Endothelial cell of umbilical vein (primary cell): ENCODE measurements at regions not wholly inside any gene's neighbourhood (a gene's known extent, or its start where the extent isn't known, plus 50 kb on each side); places are given as distances from the start of the nearest gene placed in this dataset.

Experiments
- BruUV-seq: library from RNA; stranded (reverse); fragments of 400-500 nt; replicated peaks from 2 replicates; lab custom pipeline; 2021; lab: Mats Ljungman, UMichigan
- CTCF ChIA-PET: fragments of 300-600, 350-600 bp; sonication (Branson Sonifier 250); formaldehyde crosslinking; loops from one replicate; lab custom pipeline; 2021; ENCODE audit warnings: antibody characterized with exemption, inconsistent platforms; lab: Charles Lee
- POLR2A ChIA-PET: fragments of 300-600, 350-600 bp; sonication (Branson Sonifier 250); formaldehyde crosslinking; loops from one replicate; lab custom pipeline; 2021; ENCODE audit warnings: antibody characterized with exemption, inconsistent platforms; lab: Charles Lee
- DNase-seq: peaks from one replicate; pipeline ENCODE4 v3.0.0-alpha.2; 2011; ENCODE audit warnings: low read depth, low spot score
- FAIRE-seq: peaks from 2 replicates; lab custom pipeline; 2011; peaks lifted over from hg19 to GRCh38; lab: Jason Lieb, UNC
- H2AFZ ChIP-seq: 2 replicates; pipeline ENCODE4 v1.6.0; 2012; ENCODE audit warnings: low read depth, low read length, control low read depth, inconsistent platforms
- H3K27ac ChIP-seq: 2 replicates; pipeline ENCODE4 v1.5.1; 2011; ENCODE audit warnings: low read depth, mild to moderate bottlenecking, control low read depth, low read length, moderate library complexity; ENCODE audit not compliant: insufficient read depth
- H3K27me3 ChIP-seq, 2 experiments: 2 replicates each; pipeline versions ENCODE4 v1.6.0 to v1.6.1; 2011; ENCODE audit warnings: low read length in 2 of 2, mixed read lengths in 1 of 2; ENCODE audit not compliant: control insufficient read depth in 2 of 2, insufficient read depth in 2 of 2
- H3K36me3 ChIP-seq, 2 experiments: 2 replicates in 1 of 2; 3 replicates in 1 of 2; pipeline ENCODE4 v1.5.1; 2011; ENCODE audit warnings: low read length in 2 of 2, mild to moderate bottlenecking in 1 of 2, moderate library complexity in 1 of 2; ENCODE audit not compliant: control insufficient read depth in 2 of 2, insufficient read depth in 2 of 2; ENCODE audit errors: extremely low read depth in 1 of 2
- H3K4me1 ChIP-seq: 3 replicates; pipeline ENCODE4 v1.5.1; 2011; ENCODE audit warnings: mild to moderate bottlenecking, low read length; ENCODE audit not compliant: control insufficient read depth, insufficient read depth; ENCODE audit errors: extremely low read depth
- H3K4me2 ChIP-seq: 2 replicates; pipeline ENCODE4 v1.6.1; 2011; ENCODE audit warnings: low read length, control low read depth, mixed read lengths; ENCODE audit not compliant: insufficient read depth
- H3K4me3 ChIP-seq, 3 experiments: fragments of 200-600 bp in 1 of 3; sonication (generic), shearing (Covaris generic) in 1 of 3; replicated peaks in 1 of 3; 2 replicates each; pipeline ENCODE4 v1.5.1; 2011 to 2016; ENCODE audit warnings: control low read depth in 3 of 3, low read length in 3 of 3, mild to moderate bottlenecking in 2 of 3, inconsistent platforms in 1 of 3, low read depth in 1 of 3, moderate library complexity in 1 of 3; ENCODE audit not compliant: insufficient read depth in 1 of 3
- H3K79me2 ChIP-seq: 2 replicates; pipeline ENCODE4 v1.6.0; 2012; ENCODE audit warnings: low read length, inconsistent platforms; ENCODE audit not compliant: control insufficient read depth, insufficient read depth
- H3K9ac ChIP-seq: replicated peaks from 2 replicates; pipeline ENCODE3; 2011; ENCODE audit warnings: low read length, control low read depth; ENCODE audit not compliant: insufficient read depth; ENCODE audit errors: extremely low read depth
- H3K9me1 ChIP-seq: replicated peaks from 3 replicates; pipeline ENCODE4 v1.6.0; 2011; ENCODE audit warnings: mild to moderate bottlenecking, low read length; ENCODE audit not compliant: control insufficient read depth, insufficient read depth; ENCODE audit errors: extremely low read depth
- H3K9me3 ChIP-seq: replicated peaks from 2 replicates; pipeline ENCODE4 v1.5.1; 2012; ENCODE audit warnings: low read length, inconsistent platforms; ENCODE audit not compliant: control insufficient read depth, insufficient read depth
- H4K20me1 ChIP-seq: replicated peaks from 2 replicates; pipeline ENCODE3; 2011; ENCODE audit warnings: mild to moderate bottlenecking, low read length; ENCODE audit not compliant: control insufficient read depth, insufficient read depth; ENCODE audit errors: extremely low read depth
- EZH2 ChIP-seq: IDR thresholded peaks from 2 replicates; pipeline ENCODE4 v1.6.1; 2012; ENCODE audit warnings: borderline replicate concordance, low read depth, mild to moderate bottlenecking, moderate library complexity, low read length, inconsistent platforms; ENCODE audit not compliant: severe bottlenecking
- FOS ChIP-seq: IDR thresholded peaks from 2 replicates; pipeline ENCODE4 v1.6.1; 2011; ENCODE audit warnings: mild to moderate bottlenecking, low read length, moderate library complexity, borderline replicate concordance; ENCODE audit not compliant: insufficient read depth
- GATA2 ChIP-seq: IDR thresholded peaks from 2 replicates; pipeline ENCODE4 v1.7.0; 2011; ENCODE audit warnings: low read depth, mild to moderate bottlenecking, moderate library complexity, mixed read lengths, low read length; ENCODE audit not compliant: insufficient read length, insufficient read depth
- JUN ChIP-seq: IDR thresholded peaks from 2 replicates; pipeline ENCODE4 v1.6.1; 2011; ENCODE audit warnings: borderline replicate concordance, low read depth; ENCODE audit not compliant: insufficient read length, insufficient read depth
- MYC ChIP-seq: IDR thresholded peaks from one replicate; pipeline ENCODE4 v1.6.1; 2011; ENCODE audit warnings: mild to moderate bottlenecking, low read depth, low read length
- POLR2A ChIP-seq: IDR thresholded peaks from 2 replicates; pipeline ENCODE4 v1.6.1; 2012; ENCODE audit warnings: low read depth, mild to moderate bottlenecking, control low read depth, low read length
- POLR2AphosphoS5 ChIP-seq: IDR thresholded peaks from 2 replicates; pipeline ENCODE4 v1.6.1; 2012; ENCODE audit warnings: low read depth, mild to moderate bottlenecking, control low read depth, low read length, moderate library complexity; ENCODE audit not compliant: insufficient read depth
- dilution Hi-C: fragments of 300-500 bp; cut with MboI; formaldehyde crosslinking; loops from one replicate; pipeline ENCODE4 v1.15.0; 2019; ENCODE audit warnings: low sequenced_read_pairs; ENCODE audit not compliant: extremely low pct_ligation_motif_present
- intact Hi-C: fragments of 100-400 bp; cut with micrococcal nuclease; formaldehyde crosslinking; loops from one replicate; pipeline ENCODE4 v1.10.0; 2022
- TF ChIP-seq, protein P1 (sequence below): IDR thresholded peaks from 2 replicates; pipeline ENCODE4 v1.6.1; 2011; ENCODE audit not compliant: insufficient read depth, insufficient read length
- TF ChIP-seq, protein P2 (sequence below), 2 donors: IDR thresholded peaks; 1 replicate in 1 of 2; 2 replicates in 1 of 2; pipeline ENCODE4 v1.5.1; 2011; ENCODE audit warnings: low read length in 2 of 2, mild to moderate bottlenecking in 2 of 2, moderate library complexity in 2 of 2, control low read depth in 1 of 2, inconsistent platforms in 1 of 2, low read depth in 1 of 2; ENCODE audit not compliant: insufficient read depth in 1 of 2; ENCODE audit errors: extremely low read depth in 1 of 2

GRCh38 chrX:121259170-121259569 is 211.8 kb downstream of the GLUD2 start:
- FAIRE-seq (no peak), DNase-seq (no peak)
- Histone ChIP-seq H3K36me3 (no peaks in the 10 kb centered on the region), H3K4me3 (no peak overlapping the region), H3K79me2 (no peaks in the 10 kb centered on the region), H3K4me1 (no peaks in the 10 kb centered on the region), H2AFZ (no peak overlapping the region), H3K27me3 (no peaks in the 10 kb centered on the region), H3K9me1 (no peaks in the 10 kb centered on the region), H3K27ac (no peak overlapping the region), H3K9me3 (no peaks in the 10 kb centered on the region), H3K9ac (no peak overlapping the region), H4K20me1 (no peaks in the 10 kb centered on the region), H3K4me2 (no peak overlapping the region)
- ChIA-PET CTCF (no interaction called here), POLR2A (no interaction called here)
- intact Hi-C loops (no loop called here), dilution Hi-C loops (no loop called here)
- no peak for TF ChIP-seq GATA2
- no peak for TF ChIP-seq EZH2
- TF ChIP-seq, protein P1, sequence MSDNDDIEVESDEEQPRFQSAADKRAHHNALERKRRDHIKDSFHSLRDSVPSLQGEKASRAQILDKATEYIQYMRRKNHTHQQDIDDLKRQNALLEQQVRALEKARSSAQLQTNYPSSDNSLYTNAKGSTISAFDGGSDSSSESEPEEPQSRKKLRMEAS, result no peak
- no peak for TF ChIP-seq MYC
- no peak for TF ChIP-seq POLR2A
- no peak for TF ChIP-seq POLR2AphosphoS5
- TF ChIP-seq, protein P2, sequence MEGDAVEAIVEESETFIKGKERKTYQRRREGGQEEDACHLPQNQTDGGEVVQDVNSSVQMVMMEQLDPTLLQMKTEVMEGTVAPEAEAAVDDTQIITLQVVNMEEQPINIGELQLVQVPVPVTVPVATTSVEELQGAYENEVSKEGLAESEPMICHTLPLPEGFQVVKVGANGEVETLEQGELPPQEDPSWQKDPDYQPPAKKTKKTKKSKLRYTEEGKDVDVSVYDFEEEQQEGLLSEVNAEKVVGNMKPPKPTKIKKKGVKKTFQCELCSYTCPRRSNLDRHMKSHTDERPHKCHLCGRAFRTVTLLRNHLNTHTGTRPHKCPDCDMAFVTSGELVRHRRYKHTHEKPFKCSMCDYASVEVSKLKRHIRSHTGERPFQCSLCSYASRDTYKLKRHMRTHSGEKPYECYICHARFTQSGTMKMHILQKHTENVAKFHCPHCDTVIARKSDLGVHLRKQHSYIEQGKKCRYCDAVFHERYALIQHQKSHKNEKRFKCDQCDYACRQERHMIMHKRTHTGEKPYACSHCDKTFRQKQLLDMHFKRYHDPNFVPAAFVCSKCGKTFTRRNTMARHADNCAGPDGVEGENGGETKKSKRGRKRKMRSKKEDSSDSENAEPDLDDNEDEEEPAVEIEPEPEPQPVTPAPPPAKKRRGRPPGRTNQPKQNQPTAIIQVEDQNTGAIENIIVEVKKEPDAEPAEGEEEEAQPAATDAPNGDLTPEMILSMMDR (IDR thresholded peaks at IDR 0.05; ENCODE audit: extremely low read depth in 1 of 2, insufficient read depth in 1 of 2, low read depth in 1 of 2, low read length in 2 of 2), result no peak
- no peak for TF ChIP-seq FOS
- TF ChIP-seq JUN, result no peak
- no TSS peak for BruUV-seq
